ENCODE measurements at regions not wholly inside any gene's neighbourhood (a gene's known extent, or its start where the extent isn't known, plus 50 kb on each side); places are given as distances from the start of the nearest gene placed in this dataset.
"Not testable (repeated sequence)": the region's sequence is repeated elsewhere in the genome, so short reads cannot be mapped to it uniquely, and the experiment has no call there.

GRCh38 chr12:24664161-24664880, 284.6 kb downstream of the BCAT1 start:
- ATAC-seq: no peak

- no peak for ATAC-seq
These were observed 287.2 kb downstream of the BCAT1 start for GRCh38 chr12:24661657-24662096.

GRCh38 chr12:24659016-24659415, 289.9 kb downstream of the BCAT1 start:
- ATAC-seq: no peak

- ATAC-seq: not testable (repeated sequence)
These were observed 294.6 kb downstream of the BCAT1 start for GRCh38 chr12:24654344-24654743.

- no peak for ATAC-seq
These were observed 299.3 kb downstream of the BCAT1 start for GRCh38 chr12:24649634-24650033.

- no peak for ATAC-seq
These were observed 299.7 kb downstream of the BCAT1 start for GRCh38 chr12:24649209-24649608.

GRCh38 chr12:24645254-24645653, 303.6 kb downstream of the BCAT1 start:
- ATAC-seq: no peak

GRCh38 chr12:24643120-24644119, 305.5 kb downstream of the BCAT1 start:
- no peak for ATAC-seq

GRCh38 chr12:24639641-24640040, 309.3 kb downstream of the BCAT1 start:
- no peak for ATAC-seq

- ATAC-seq: no peak
These were observed 316.4 kb downstream of the BCAT1 start for GRCh38 chr12:24632466-24632865.

- no peak for ATAC-seq
These were observed 317.1 kb downstream of the BCAT1 start for GRCh38 chr12:24631676-24632426.

GRCh38 chr12:24630856-24631255, 318.0 kb downstream of the BCAT1 start:
- ATAC-seq: no peak

- no peak for ATAC-seq
These were observed 318.5 kb downstream of the BCAT1 start for GRCh38 chr12:24630446-24630845.

- no peak for ATAC-seq
These were observed 323.8 kb downstream of the BCAT1 start for GRCh38 chr12:24625103-24625502.

- ATAC-seq: not testable (repeated sequence)
These were observed 328.9 kb downstream of the BCAT1 start for GRCh38 chr12:24619954-24620353.

GRCh38 chr12:24617471-24617870, 331.4 kb downstream of the BCAT1 start:
- no peak for ATAC-seq

GRCh38 chr12:24615967-24616411, 332.9 kb downstream of the BCAT1 start:
- no peak for ATAC-seq

- no peak for ATAC-seq
These were observed 340.1 kb downstream of the BCAT1 start for GRCh38 chr12:24608637-24609285.

- no peak for ATAC-seq
These were observed 340.8 kb downstream of the BCAT1 start for GRCh38 chr12:24608108-24608507.

GRCh38 chr12:24605916-24606315, 343.0 kb downstream of the BCAT1 start:
- ATAC-seq: no peak

- ATAC-seq: no peak
These were observed 343.4 kb downstream of the BCAT1 start for GRCh38 chr12:24605466-24605865.

- no peak for ATAC-seq
These were observed 345.5 kb downstream of the BCAT1 start for GRCh38 chr12:24603371-24603770.

All from activated CD4-positive, CD25-positive, alpha-beta regulatory T cell treated with anti-CD3 and anti-CD28 coated beads, Interleukin-2, amount 50 U/mL, for 24 hours (primary cell).